G401 (cell line): ENCODE measurements at regions not wholly inside any gene's neighbourhood (a gene's known extent, or its start where the extent isn't known, plus 50 kb on each side); places are given as distances from the start of the nearest gene placed in this dataset.
"Not testable (repeated sequence)": the region's sequence is repeated elsewhere in the genome, so short reads cannot be mapped to it uniquely, and the experiment has no call there.

ENCODE experiments used
- DNase-seq: peaks from one replicate; pipeline ENCODE4 v3.0.0-alpha.2; 2015; ENCODE audit warnings: low spot score
- in situ Hi-C: cut with HindIII; loops from 2 replicates; pipeline ENCODE4 v1.10.0; 2016; ENCODE audit warnings: low sequenced_read_pairs, mixed read lengths

- no peak for DNase-seq
Measured at GRCh38 chr4:24190761-24191695, 301.2 kb upstream of the PPARGC1A start.

GRCh38 chr4:24188459-24188858, 298.6 kb upstream of the PPARGC1A start:
- in situ Hi-C loops, result no loop called here

More at GRCh38 chr4:24190761-24191695, 301.2 kb upstream of the PPARGC1A start:
- in situ Hi-C loops, result no loop called here

GRCh38 chr4:24186466-24186865, 296.6 kb upstream of the PPARGC1A start:
- in situ Hi-C loops, result no loop called here

More at GRCh38 chr4:24188459-24188858, 298.6 kb upstream of the PPARGC1A start:
- DNase-seq, result no peak

DNA sequence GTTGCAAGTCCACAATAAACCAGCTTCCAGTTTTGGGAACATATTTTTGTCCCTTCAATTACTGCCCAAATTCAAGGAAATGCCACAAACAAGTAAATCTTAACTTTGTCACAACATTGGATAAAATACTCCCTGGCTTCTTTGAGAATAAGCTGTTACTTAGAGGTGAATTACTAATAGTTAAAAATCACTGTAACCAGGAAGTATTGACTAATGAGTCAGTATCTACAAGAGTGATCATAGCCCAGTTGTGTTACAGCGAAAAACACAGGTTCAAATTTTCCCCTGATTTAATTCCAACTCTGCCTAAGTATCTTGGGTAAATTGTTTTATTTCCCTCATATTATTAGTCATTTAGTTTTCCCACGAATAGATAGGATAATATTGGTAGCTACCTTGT, 291.2 kb upstream of the PPARGC1A start:
- no peak for DNase-seq
- in situ Hi-C loops, result no loop called here

More at GRCh38 chr4:24186466-24186865, 296.6 kb upstream of the PPARGC1A start:
- no peak for DNase-seq

DNA sequence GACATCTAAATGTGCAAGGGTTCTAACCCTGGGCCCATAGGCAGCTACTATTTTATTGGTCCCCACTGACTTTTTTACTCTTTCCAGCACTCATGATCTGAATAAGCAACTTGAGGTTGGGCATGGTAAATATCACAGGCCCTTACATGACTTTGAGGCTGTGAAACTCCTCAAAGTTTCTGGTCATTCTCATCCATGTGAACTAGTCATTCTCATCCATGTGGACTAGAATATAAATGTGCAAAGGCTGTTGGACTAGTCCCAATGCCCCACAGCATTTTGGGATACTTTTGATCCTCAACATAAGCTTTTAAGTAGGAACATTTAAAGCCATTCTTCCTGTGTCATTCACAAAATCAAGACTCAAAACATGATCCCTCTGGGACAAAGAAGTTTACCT, 290.7 kb upstream of the PPARGC1A start:
- no peak for DNase-seq
- in situ Hi-C loops, result no loop called here

- DNase-seq, result no peak
- in situ Hi-C loops, result no loop called here
Measured at GRCh38 chr4:24179201-24179840, 289.5 kb upstream of the PPARGC1A start.

GRCh38 chr4:24177443-24177842, 287.6 kb upstream of the PPARGC1A start:
- DNase-seq, in situ Hi-C loops: not testable (repeated sequence)

- in situ Hi-C loops, result no loop called here
- no peak for DNase-seq
Measured at GRCh38 chr4:24175707-24176106, 285.9 kb upstream of the PPARGC1A start.

DNA sequence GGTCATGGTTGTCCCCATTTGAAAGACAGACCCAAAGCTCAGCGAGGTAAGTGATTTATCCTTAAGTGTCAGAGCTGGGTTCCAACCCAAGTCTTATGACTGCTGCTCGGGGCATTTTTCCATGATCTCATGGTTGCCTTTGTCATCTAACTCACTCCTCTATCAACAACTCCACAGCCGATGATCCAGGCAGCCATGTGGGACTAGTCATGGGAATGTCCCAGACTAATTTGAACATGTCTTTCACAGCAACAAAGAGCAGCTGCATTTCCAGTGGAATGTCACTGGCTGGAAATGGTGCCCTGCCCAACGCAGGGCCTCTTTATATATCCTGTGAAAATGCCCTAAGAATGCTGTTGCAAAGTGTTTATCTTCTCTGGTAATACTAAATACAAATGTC, 284.8 kb upstream of the PPARGC1A start:
- in situ Hi-C loops, result no loop called here
- DNase-seq, result no peak

- DNase-seq, result no peak
- in situ Hi-C loops, result no loop called here
Measured at GRCh38 chr4:24172406-24172805, 282.6 kb upstream of the PPARGC1A start.

DNA sequence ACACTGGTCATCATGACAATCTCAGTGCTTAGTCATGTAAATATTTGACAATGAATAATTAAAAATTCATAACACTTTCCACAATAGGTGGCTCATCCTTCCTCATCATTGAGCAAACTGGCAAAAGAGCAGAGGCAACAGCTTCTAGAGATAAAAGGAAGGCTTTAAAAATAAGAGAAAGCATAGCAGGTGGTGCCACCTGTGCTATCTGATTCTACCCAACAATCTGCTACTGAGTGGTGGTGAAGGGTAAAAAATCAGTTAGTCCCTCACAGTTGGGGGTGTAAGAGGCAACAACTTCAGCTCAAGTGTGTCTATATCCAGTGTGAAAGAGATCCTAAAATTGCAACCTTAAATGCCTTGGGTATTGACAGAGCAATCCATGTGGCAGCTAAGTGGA, 280.1 kb upstream of the PPARGC1A start:
- peak; percentile 77 for DNase-seq

GRCh38 chr4:24168658-24169057, 278.8 kb upstream of the PPARGC1A start:
- in situ Hi-C loops, result no loop called here
- DNase-seq, result no peak

More for the DNA sequence above, 280.1 kb upstream of the PPARGC1A start:
- in situ Hi-C loops, result no loop called here

- DNase-seq, result no peak
- in situ Hi-C loops, result no loop called here
Measured at GRCh38 chr4:24166501-24166900, 276.7 kb upstream of the PPARGC1A start.

DNA sequence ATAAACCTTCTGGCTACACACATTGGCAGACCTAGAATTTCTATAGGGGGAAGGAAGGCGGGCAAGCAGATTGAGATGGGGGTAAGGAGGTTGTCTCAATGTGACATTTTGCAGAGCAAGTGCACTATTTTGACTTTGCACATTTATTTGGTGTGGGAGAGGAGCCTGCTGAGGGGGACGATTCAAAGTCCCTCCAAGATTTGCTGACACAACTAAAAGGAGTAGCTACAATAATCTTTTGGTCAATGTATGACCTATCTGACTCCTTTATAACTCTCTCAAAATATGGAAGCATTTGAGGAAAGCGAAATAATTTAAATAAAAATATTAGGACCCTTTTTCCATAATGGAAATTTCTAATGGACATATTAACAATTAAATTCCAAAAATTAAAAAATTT, 274.9 kb upstream of the PPARGC1A start:
- in situ Hi-C loops, result no loop called here
- DNase-seq, result no peak

DNA sequence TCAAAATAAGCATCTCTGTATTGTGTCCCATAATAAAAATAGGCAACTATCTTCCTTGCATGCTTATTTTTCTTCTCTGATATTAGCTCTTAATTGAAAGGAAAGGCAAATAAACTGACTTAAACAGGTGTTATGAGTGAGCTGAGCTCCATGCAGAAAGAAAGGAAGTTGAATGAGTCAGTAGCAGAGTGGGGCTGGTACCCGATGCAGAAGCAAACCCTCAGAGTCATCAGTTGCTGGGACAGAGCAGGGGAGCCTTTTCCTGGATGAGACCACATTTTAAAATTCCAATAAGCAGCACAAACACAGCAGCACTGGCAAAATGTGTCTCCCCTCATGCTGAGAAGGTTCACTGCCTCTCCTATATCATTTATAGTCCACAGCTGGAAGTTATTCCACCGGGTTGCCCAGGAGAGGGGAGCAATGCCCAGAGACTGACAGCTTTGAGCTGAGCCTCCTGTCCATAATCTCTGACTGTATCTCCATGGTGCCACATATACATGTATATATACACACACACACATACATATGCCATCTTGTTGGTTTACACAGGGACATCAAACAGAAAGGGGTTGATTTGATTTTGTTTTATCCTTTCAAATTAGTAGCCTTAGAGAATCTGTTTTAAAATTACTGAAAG, 274.3 kb upstream of the PPARGC1A start:
- DNase-seq, result no peak
- in situ Hi-C loops, result no loop called here

DNA sequence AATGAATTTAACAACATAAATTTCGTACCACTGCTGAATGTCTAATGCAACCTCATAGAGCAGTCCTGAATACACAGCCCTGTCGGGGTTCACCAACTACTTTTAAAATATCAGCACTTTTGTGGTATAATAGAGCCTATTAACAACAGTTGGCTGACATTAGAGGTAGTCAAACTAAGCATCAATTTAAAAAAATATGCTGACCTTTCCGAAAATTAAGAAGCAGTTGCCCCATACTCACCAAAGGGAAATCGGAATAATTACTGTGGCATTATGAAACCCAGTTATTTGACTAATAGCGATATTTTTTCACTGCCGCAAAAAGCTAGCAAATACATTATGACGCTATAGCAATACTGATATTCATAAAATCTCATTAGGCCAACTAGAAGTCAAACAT, 273.5 kb upstream of the PPARGC1A start:
- DNase-seq, result no peak
- in situ Hi-C loops, result no loop called here

GRCh38 chr4:24160358-24160757, 270.5 kb upstream of the PPARGC1A start:
- in situ Hi-C loops, result no loop called here
- peak; percentile 46 for DNase-seq

- in situ Hi-C loops, result no loop called here
- no peak for DNase-seq
Measured at GRCh38 chr4:24158031-24158430, 268.2 kb upstream of the PPARGC1A start.

DNA sequence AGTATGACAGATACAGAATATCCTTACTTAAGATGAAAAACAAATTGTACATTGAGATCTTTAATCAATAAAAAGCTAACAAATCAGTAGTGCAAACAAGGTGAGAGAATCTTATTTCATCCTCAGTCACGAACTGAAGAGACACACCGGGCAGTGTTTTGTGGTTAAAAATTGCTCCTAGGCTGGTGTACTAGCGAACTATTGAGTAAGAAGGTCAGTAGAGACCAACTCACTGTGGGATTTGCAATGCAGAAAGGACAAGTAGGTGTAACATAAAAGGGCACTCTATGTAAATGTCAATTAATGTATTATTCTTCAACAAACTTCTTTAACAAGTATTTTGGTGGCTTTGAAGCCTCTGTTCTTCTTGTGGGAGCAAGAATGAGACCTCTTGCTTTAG, 260.2 kb upstream of the PPARGC1A start:
- in situ Hi-C loops, result no loop called here

GRCh38 chr4:24146127-24146526, 256.3 kb upstream of the PPARGC1A start:
- DNase-seq, result no peak
- in situ Hi-C loops, result no loop called here

More for the DNA sequence above, 260.2 kb upstream of the PPARGC1A start:
- DNase-seq, result no peak
